Lower lobe of right lung (tissue), 2 donors: ENCODE measurements at regions not wholly inside any gene's neighbourhood (a gene's known extent, or its start where the extent isn't known, plus 50 kb on each side); places are given as distances from the start of the nearest gene placed in this dataset.

Experiments
- ATAC-seq, 2 donors: fragments of 200-7000 bp; cut with Tn5 transposase; one replicate each; pipeline ENCODE4 v1.9.1; 2020 to 2022; ENCODE audit warnings: mild to moderate bottlenecking in 2 of 2, moderate library complexity in 2 of 2
- DNase-seq: peaks from one replicate; pipeline ENCODE4 v3.0.0-alpha.2; 2020
- H3K27ac ChIP-seq: fragments of 200-600 bp; one replicate; pipeline ENCODE4 v1.8.0; 2022
- H3K27me3 ChIP-seq: fragments of 200-600 bp; one replicate; pipeline ENCODE4 v1.8.0; 2022; ENCODE audit warnings: low read depth
- H3K36me3 ChIP-seq: fragments of 200-600 bp; one replicate; pipeline ENCODE4 v1.8.0; 2022; ENCODE audit warnings: mild to moderate bottlenecking
- H3K4me1 ChIP-seq: fragments of 200-600 bp; one replicate; pipeline ENCODE4 v1.8.0; 2022
- H3K4me3 ChIP-seq: fragments of 200-600 bp; one replicate; pipeline ENCODE4 v1.8.0; 2022; ENCODE audit warnings: mild to moderate bottlenecking
- H3K9me3 ChIP-seq: fragments of 200-600 bp; one replicate; pipeline ENCODE4 v1.8.0; 2022
- CTCF ChIP-seq: fragments of 200-600 bp; IDR thresholded peaks from one replicate; pipeline ENCODE4 v1.8.0; 2022; ENCODE audit warnings: antibody characterized with exemption, mild to moderate bottlenecking
- intact Hi-C: fragments of 100-400 bp; cut with DNase I; formaldehyde crosslinking; loops from one replicate; pipeline ENCODE4 v1.11.0; 2022
- donor health status: DM: no; HTN: yes; CAD: no; lungs with severe emphysema.

GRCh38 chr2:118738106-118738505, 109.3 kb downstream of the EN1 start:
- no peak for TF ChIP-seq CTCF
- intact Hi-C loops = no loop called here
- DNase-seq (no peak), ATAC-seq (no peak)
- Histone ChIP-seq H3K4me3 (no peak overlapping the region), H3K36me3 (no peaks in the 10 kb centered on the region), H3K4me1 (no peaks in the 10 kb centered on the region), H3K27ac (no peak overlapping the region), H3K27me3 (no peaks in the 10 kb centered on the region), H3K9me3 (no peaks in the 10 kb centered on the region)

GRCh38 chr2:118737684-118738083, 109.8 kb downstream of the EN1 start:
- no peaks in the 10 kb centered on the region for H3K9me3 ChIP-seq
- intact Hi-C loops = no loop called here
- no peak for TF ChIP-seq CTCF
- H3K4me1 ChIP-seq = no peaks in the 10 kb centered on the region
- H3K27me3 ChIP-seq = no peaks in the 10 kb centered on the region
- no peaks in the 10 kb centered on the region for H3K36me3 ChIP-seq
- ATAC-seq = no peak
- no peak overlapping the region for H3K27ac ChIP-seq
- no peak overlapping the region for H3K4me3 ChIP-seq
- DNase-seq = no peak

GRCh38 chr2:118732432-118732831, 115.0 kb downstream of the EN1 start:
- Histone ChIP-seq H3K27ac (no peak overlapping the region), H3K4me3 (no peak overlapping the region), H3K27me3 (no peaks in the 10 kb centered on the region), H3K9me3 (no peaks in the 10 kb centered on the region), H3K36me3 (no peaks in the 10 kb centered on the region), H3K4me1 (no peaks in the 10 kb centered on the region)
- TF ChIP-seq CTCF = no peak
- intact Hi-C loops = no loop called here
- DNase-seq (no peak), ATAC-seq (no peak)

- Histone ChIP-seq H3K36me3 (no peaks in the 10 kb centered on the region), H3K4me1 (no peaks in the 10 kb centered on the region), H3K9me3 (no peaks in the 10 kb centered on the region), H3K4me3 (no peak overlapping the region), H3K27me3 (no peaks in the 10 kb centered on the region), H3K27ac (no peak overlapping the region)
- DNase-seq = no peak
- TF ChIP-seq CTCF = no peak
- ATAC-seq = no peak
- intact Hi-C loops = no loop called here
These were observed 116.0 kb downstream of the EN1 start for GRCh38 chr2:118731413-118731812.

- no peak for DNase-seq
- Histone ChIP-seq H3K27me3 (no peaks in the 10 kb centered on the region), H3K36me3 (no peaks in the 10 kb centered on the region), H3K27ac (no peak overlapping the region), H3K4me1 (no peaks in the 10 kb centered on the region), H3K9me3 (no peaks in the 10 kb centered on the region), H3K4me3 (no peak overlapping the region)
- ATAC-seq = no peak
- no peak for TF ChIP-seq CTCF
- intact Hi-C loops = no loop called here
These were observed 117.0 kb downstream of the EN1 start for GRCh38 chr2:118730405-118730804.

GRCh38 chr2:118729760-118730159, 117.7 kb downstream of the EN1 start:
- Histone ChIP-seq H3K27ac (no peak overlapping the region), H3K4me3 (no peak overlapping the region), H3K27me3 (no peaks in the 10 kb centered on the region), H3K36me3 (no peaks in the 10 kb centered on the region), H3K4me1 (no peaks in the 10 kb centered on the region), H3K9me3 (no peaks in the 10 kb centered on the region)
- ATAC-seq (no peak), DNase-seq (no peak)
- no peak for TF ChIP-seq CTCF
- intact Hi-C loops = no loop called here
